ENCODE measurements at regions not wholly inside any gene's neighbourhood (a gene's known extent, or its start where the extent isn't known, plus 50 kb on each side); places are given as distances from the start of the nearest gene placed in this dataset.

DNA sequence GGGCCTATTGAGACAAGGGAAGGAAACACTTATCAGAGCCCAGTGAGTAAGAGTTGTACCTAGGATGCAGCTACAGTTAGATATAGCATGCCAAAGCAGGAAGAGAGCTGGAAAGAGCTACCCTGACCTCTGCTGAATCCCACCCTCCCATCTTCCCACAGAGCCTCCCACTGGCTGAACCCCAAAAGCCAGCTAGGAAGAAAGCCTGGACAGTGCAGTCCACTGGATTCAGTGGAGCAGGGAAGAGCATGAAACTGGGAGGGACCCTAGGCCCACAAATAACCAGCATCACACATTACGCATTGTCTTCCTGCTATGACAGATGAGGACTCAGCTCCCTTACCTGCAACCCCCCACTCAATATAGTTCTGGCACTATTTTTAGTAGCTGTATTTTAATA lies 81.5 kb upstream of the AKAP13 start:
- TF ChIP-seq POLR2A (IDR thresholded peaks at IDR 0.05), result no peak
- TF ChIP-seq, protein P1, sequence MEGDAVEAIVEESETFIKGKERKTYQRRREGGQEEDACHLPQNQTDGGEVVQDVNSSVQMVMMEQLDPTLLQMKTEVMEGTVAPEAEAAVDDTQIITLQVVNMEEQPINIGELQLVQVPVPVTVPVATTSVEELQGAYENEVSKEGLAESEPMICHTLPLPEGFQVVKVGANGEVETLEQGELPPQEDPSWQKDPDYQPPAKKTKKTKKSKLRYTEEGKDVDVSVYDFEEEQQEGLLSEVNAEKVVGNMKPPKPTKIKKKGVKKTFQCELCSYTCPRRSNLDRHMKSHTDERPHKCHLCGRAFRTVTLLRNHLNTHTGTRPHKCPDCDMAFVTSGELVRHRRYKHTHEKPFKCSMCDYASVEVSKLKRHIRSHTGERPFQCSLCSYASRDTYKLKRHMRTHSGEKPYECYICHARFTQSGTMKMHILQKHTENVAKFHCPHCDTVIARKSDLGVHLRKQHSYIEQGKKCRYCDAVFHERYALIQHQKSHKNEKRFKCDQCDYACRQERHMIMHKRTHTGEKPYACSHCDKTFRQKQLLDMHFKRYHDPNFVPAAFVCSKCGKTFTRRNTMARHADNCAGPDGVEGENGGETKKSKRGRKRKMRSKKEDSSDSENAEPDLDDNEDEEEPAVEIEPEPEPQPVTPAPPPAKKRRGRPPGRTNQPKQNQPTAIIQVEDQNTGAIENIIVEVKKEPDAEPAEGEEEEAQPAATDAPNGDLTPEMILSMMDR (IDR thresholded peaks at IDR 0.05), result no peak
